ENCODE measurements at regions not wholly inside any gene's neighbourhood (a gene's known extent, or its start where the extent isn't known, plus 50 kb on each side); places are given as distances from the start of the nearest gene placed in this dataset.

DNA sequence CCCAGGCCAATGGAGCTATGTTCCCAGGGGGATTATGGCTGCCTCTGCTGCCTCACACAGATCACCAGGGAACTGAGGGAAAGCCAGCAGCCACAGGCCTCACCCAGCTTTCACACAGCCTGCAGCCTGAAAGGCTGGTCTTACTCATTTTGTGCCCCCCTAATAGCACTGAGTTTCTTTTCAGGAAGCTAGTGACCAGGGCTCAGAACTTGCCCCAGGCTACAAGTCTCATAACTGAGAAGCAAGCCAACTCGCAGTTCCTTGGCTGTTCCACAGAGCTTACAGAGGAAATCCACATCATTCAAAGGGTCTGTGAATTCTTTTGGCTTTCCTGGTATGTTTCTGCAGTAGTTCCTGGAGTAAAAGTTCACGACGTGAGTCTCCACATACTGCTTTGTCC, 524.8 kb upstream of the GJE1 start:
- Histone ChIP-seq H2AFZ (ENCODE audit: low read depth, low read length) (no peak overlapping the region), H3K9me3 (ENCODE audit: low read length) (peaks cover 3% of the 10 kb centered on the region), H3K9ac (ENCODE audit: low read length) (no peak overlapping the region), H3K4me2 (ENCODE audit: low read length) (no peak overlapping the region), H3K4me3 (ENCODE audit: low read length) (no peak overlapping the region), H3K27ac (ENCODE audit: low read length) (no peak overlapping the region), H3K79me2 (replicated peaks; ENCODE audit: insufficient read depth, low read length) (no peaks in the 10 kb centered on the region), H3K27me3 (ENCODE audit: insufficient read depth, low read depth, low read length) (no peaks in the 10 kb centered on the region), H3K9me2 (ENCODE audit: insufficient read depth, low read length) (no peaks in the 10 kb centered on the region), H3K36me3 (ENCODE audit: insufficient read depth, low read length) (no peaks in the 10 kb centered on the region), H3F3A (ENCODE audit: insufficient read depth, low read length, poor library complexity, severe bottlenecking) (no peaks in the 10 kb centered on the region), H4K20me1 (ENCODE audit: insufficient read depth) (no peaks in the 10 kb centered on the region)
- no peak for TF ChIP-seq TAF1 (IDR thresholded peaks at IDR 0.05; ENCODE audit: low read depth)
- no peak for TF ChIP-seq SMC3 (conservative IDR thresholded peaks at IDR 0.05; ENCODE audit: poor library complexity)
- TF ChIP-seq RAD21 (conservative IDR thresholded peaks at IDR 0.05) = no peak
- TF ChIP-seq EP300 (conservative IDR thresholded peaks at IDR 0.05; ENCODE audit: poor library complexity, severe bottlenecking) = no peak
- TF ChIP-seq, protein P1, sequence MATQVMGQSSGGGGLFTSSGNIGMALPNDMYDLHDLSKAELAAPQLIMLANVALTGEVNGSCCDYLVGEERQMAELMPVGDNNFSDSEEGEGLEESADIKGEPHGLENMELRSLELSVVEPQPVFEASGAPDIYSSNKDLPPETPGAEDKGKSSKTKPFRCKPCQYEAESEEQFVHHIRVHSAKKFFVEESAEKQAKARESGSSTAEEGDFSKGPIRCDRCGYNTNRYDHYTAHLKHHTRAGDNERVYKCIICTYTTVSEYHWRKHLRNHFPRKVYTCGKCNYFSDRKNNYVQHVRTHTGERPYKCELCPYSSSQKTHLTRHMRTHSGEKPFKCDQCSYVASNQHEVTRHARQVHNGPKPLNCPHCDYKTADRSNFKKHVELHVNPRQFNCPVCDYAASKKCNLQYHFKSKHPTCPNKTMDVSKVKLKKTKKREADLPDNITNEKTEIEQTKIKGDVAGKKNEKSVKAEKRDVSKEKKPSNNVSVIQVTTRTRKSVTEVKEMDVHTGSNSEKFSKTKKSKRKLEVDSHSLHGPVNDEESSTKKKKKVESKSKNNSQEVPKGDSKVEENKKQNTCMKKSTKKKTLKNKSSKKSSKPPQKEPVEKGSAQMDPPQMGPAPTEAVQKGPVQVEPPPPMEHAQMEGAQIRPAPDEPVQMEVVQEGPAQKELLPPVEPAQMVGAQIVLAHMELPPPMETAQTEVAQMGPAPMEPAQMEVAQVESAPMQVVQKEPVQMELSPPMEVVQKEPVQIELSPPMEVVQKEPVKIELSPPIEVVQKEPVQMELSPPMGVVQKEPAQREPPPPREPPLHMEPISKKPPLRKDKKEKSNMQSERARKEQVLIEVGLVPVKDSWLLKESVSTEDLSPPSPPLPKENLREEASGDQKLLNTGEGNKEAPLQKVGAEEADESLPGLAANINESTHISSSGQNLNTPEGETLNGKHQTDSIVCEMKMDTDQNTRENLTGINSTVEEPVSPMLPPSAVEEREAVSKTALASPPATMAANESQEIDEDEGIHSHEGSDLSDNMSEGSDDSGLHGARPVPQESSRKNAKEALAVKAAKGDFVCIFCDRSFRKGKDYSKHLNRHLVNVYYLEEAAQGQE (IDR thresholded peaks at IDR 0.05; ENCODE audit: borderline replicate concordance) = no peak
- TF ChIP-seq MXI1 (conservative IDR thresholded peaks at IDR 0.05; ENCODE audit: poor library complexity, severe bottlenecking) = no peak
- TF ChIP-seq, protein P2, sequence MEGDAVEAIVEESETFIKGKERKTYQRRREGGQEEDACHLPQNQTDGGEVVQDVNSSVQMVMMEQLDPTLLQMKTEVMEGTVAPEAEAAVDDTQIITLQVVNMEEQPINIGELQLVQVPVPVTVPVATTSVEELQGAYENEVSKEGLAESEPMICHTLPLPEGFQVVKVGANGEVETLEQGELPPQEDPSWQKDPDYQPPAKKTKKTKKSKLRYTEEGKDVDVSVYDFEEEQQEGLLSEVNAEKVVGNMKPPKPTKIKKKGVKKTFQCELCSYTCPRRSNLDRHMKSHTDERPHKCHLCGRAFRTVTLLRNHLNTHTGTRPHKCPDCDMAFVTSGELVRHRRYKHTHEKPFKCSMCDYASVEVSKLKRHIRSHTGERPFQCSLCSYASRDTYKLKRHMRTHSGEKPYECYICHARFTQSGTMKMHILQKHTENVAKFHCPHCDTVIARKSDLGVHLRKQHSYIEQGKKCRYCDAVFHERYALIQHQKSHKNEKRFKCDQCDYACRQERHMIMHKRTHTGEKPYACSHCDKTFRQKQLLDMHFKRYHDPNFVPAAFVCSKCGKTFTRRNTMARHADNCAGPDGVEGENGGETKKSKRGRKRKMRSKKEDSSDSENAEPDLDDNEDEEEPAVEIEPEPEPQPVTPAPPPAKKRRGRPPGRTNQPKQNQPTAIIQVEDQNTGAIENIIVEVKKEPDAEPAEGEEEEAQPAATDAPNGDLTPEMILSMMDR (IDR thresholded peaks at IDR 0.05; ENCODE audit: poor library complexity, severe bottlenecking) = no peak
- TF ChIP-seq EZH2 (IDR thresholded peaks at IDR 0.05; ENCODE audit: borderline replicate concordance, insufficient read depth, low read length, poor library complexity, severe bottlenecking) = no peak
- TF ChIP-seq POLR2AphosphoS5 (IDR thresholded peaks at IDR 0.05) = no peak

DNA sequence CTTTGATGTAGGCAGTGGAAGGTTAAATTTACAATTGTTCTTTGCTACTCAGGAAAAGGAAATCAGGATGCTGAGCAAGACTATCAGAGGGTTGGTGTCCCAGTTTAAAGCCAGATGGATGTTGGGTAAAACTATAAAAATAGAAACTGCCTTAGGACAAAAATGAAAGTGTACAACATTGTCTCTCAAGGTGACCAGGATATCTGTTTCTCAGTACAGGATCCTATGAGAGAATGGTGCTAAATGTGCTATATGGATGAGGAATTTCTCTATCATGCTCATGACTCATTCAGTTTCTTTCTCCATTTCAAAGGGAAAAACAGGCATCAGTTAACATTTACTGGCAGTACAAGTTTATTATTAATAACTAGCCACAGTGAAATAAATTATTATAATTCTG, 534.2 kb upstream of the GJE1 start:
- Histone ChIP-seq H3K9ac (ENCODE audit: low read length) (no peak overlapping the region), H4K20me1 (ENCODE audit: insufficient read depth) (no peaks in the 10 kb centered on the region), H3F3A (ENCODE audit: insufficient read depth, low read length, poor library complexity, severe bottlenecking) (no peaks in the 10 kb centered on the region), H3K27ac (ENCODE audit: low read length) (no peak overlapping the region), H3K4me3 (ENCODE audit: low read length) (no peak overlapping the region), H3K36me3 (ENCODE audit: insufficient read depth, low read length) (no peaks in the 10 kb centered on the region), H3K79me2 (replicated peaks; ENCODE audit: insufficient read depth, low read length) (no peaks in the 10 kb centered on the region), H3K27me3 (ENCODE audit: insufficient read depth, low read depth, low read length) (no peaks in the 10 kb centered on the region), H2AFZ (ENCODE audit: low read depth, low read length) (no peak overlapping the region), H3K9me3 (ENCODE audit: low read length) (no peaks in the 10 kb centered on the region), H3K4me2 (ENCODE audit: low read length) (no peak overlapping the region), H3K9me2 (ENCODE audit: insufficient read depth, low read length) (no peaks in the 10 kb centered on the region)
- TF ChIP-seq MXI1 (conservative IDR thresholded peaks at IDR 0.05; ENCODE audit: poor library complexity, severe bottlenecking) (no peak), TAF1 (IDR thresholded peaks at IDR 0.05; ENCODE audit: low read depth) (no peak), EP300 (conservative IDR thresholded peaks at IDR 0.05; ENCODE audit: poor library complexity, severe bottlenecking) (no peak), POLR2AphosphoS5 (IDR thresholded peaks at IDR 0.05) (no peak), SMC3 (conservative IDR thresholded peaks at IDR 0.05; ENCODE audit: poor library complexity) (no peak), RAD21 (conservative IDR thresholded peaks at IDR 0.05) (no peak), EZH2 (IDR thresholded peaks at IDR 0.05; ENCODE audit: borderline replicate concordance, insufficient read depth, low read length, poor library complexity, severe bottlenecking) (no peak)

Measured in neural cell (in vitro differentiated cells).